Stimulated activated CD4-positive, alpha-beta T cell treated with anti-CD3 and anti-CD28 coated beads, TNF-alpha, amount 100 ng/mL, for 1 hour (primary cell): ENCODE measurements at regions not wholly inside any gene's neighbourhood (a gene's known extent, or its start where the extent isn't known, plus 50 kb on each side); places are given as distances from the start of the nearest gene placed in this dataset.

Source experiments
- DNase-seq, 3 donors: peaks; one replicate each; pipeline ENCODE4 v3.0.0-alpha.2; 2020; ENCODE audit warnings: low read depth in 3 of 3, low spot score in 1 of 3

GRCh38 chr16:86052115-86052670, 153.2 kb downstream of the IRF8 start:
- DNase-seq, result no peak

GRCh38 chr16:86052926-86053325, 154.0 kb downstream of the IRF8 start:
- DNase-seq, result no peak

GRCh38 chr16:86059253-86060171, 160.6 kb downstream of the IRF8 start:
- DNase-seq, result no peak

- DNase-seq, result no peak
Observed at GRCh38 chr16:86060381-86061317, 161.7 kb downstream of the IRF8 start.

DNA sequence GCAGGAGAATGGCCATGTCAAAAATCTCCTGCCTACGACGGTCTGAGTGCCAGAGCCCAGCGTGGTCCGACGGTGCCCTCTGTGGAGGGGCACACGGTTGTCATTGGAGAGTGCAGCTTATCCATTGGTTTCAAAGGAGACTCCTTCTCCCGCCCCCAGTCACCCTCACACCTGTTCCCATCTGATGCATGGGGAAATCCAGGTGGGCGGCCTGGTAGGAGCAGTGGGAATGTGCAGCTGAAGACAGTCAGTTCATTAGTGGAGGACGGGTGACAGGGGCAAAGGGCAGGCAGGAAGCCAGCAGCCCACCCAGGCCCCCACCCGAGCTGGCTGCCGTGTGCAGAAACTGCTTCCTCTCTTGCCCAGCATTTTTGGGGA, 162.3 kb downstream of the IRF8 start:
- no peak for DNase-seq

- DNase-seq, result no peak
Observed at GRCh38 chr16:86061721-86062120, 162.8 kb downstream of the IRF8 start.

DNA sequence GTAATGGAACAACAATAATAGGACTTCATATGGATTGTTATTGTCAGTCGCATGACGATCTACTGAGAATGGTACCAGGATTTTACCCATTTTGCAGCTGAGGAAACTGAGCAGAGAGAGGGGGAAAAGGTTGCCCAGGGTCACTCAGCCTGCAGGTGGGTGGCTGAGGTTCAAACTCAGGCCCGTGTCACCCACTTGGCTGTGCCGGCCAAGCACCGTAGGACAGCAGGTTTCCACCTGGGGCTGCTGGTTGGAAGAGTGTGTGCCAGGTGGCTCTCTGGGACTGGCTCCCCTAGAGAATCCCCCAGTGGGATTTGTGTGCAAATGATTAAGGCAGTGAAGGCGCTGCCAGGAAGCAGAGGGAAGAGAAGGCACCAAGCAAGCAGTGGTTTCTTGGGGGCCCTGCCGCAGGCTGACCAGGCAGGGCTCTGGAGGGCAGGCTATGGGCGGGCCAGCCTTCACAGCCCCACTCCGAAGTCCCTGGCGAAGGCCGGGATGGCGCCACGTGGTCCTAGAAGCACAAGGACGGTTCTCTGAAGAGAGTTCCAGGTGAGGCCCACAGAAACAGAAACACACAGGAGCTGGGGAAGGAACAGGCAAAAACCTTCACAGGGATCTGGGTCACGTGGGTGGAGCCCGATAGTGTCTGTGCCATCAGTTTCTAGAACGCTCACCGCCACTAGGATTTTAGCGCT, 163.5 kb downstream of the IRF8 start:
- no peak for DNase-seq

DNA sequence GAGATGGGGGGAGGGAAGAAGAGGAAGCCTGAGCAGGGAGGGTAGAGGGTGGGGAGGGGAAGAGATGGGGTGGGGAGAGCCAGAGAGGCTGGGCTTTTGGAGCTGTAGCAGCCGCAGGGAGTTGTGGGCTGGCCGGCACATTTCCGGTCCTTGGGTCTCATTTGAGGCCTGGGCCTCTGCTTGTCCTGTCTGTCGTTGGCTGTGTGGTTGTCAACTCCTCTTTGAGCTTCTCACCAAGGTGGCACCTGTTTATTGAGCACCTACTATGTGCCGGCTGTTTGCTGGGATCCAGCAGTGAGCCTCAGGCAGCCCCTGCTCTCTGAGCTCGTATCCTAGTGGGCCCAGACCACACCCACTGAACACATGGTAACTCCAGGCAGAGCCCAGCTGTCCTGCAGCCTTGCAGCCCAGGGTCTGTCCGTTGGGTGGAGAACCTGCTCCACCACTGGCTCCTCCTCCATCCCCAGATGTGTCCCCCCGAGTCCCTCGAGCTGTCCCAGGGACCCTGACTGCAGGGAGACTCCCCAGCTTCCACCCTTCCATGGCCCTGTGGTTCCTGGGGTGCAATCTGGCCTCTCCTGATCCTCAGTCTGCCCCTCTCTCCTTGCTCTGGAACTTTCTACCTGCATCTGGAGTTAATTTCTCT, 164.9 kb downstream of the IRF8 start:
- DNase-seq, result no peak

DNA sequence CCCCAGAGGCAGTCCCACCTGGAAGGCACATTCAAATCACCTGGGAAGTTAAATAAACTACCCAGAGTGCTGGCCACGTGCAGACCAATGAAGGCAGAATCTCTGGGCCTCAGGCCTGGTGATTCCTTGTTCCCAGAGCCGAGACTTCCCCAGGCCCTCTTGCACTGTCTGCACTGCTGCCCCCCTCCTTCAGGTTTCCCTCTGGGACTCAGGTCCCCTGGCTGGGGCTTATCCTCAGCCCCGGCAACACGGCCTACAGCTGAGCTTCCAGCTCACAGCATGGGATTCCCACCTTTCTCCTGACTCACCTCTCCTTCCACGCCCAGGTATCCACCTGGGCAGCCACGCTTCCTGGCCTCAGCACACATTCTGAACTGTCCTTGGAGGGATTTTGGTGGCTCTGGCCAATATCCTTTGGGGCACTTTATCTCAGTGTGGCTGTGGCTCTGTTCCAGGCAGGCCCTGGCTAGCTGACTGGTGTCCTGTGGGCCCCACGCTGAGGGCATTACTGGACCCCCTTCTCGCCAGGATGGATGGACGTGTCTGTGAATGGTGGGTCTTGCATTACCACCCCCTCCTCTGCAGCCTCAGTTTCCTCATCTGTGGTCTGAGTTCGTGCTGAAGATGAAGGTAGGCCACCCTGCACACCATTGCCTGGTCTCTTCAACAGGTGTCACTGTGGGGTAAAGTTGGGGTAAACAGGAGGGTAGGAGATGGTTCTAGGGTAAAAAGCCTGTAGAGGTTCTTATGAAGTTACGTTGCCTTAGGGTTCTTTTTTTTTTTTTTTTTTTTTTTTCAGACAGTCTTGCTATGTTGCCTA, 165.7 kb downstream of the IRF8 start:
- DNase-seq, result no peak

GRCh38 chr16:86065711-86066110, 166.7 kb downstream of the IRF8 start:
- DNase-seq, result no peak

- DNase-seq, result no peak
Observed at GRCh38 chr16:86066811-86067210, 167.8 kb downstream of the IRF8 start.

DNA sequence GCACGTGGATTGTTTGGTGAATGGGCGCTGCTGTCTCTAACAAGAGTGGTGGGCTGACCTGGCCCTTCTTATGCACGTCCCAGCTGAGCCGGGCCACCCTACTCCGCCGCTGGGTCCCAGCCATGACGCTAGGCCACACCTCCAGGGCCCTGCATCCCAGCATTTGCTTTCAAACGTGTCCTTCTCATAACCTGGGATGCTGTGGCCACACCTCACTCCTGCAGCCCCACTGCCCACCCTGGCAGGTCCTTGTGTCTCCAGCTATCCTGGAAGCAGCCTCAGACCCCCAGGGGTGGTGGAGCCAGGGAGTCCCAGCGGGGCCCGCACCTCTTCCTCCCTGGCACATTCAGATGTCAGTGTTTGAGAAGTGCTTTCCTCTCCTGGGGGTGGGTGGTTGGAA, 168.6 kb downstream of the IRF8 start:
- DNase-seq, result no peak

DNA sequence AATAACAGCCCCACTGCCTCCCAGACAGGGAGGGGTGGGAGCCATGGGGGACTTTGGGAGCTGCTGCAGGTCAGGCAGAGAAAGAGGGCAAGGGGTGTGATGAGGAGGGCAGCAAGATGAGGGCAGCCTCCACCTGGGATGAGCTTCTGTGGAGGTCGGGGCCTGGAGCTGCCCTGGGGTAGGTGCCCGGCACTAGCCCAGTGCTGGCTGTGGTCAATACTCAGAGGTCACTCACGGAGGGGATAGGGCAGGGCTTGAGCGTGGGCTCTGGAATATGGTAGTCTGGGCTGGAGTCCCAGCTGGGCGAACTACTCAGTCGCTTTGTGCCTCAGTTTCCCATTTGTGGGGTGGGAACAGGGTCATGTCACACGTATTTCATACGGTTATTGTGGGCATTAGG, 169.0 kb downstream of the IRF8 start:
- DNase-seq, result no peak

DNA sequence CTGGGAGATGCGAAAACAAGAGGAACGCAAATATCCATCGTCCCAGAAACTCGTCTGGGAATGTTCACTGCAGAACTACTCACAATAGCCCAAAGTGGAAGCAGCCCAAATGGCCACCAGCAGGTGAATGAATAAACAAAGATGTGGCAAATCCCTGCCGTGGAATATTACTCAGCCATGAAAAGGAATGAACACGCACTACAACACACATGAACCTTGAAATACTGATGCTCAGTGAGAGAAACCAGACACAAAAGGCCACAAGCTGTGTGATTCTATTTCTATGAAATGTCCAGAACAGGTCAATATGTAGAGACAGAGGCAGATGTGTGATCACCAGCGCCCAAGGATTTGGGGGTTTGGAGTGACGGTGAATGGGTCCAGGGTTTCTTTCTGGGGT, 169.8 kb downstream of the IRF8 start:
- DNase-seq, result no peak

DNA sequence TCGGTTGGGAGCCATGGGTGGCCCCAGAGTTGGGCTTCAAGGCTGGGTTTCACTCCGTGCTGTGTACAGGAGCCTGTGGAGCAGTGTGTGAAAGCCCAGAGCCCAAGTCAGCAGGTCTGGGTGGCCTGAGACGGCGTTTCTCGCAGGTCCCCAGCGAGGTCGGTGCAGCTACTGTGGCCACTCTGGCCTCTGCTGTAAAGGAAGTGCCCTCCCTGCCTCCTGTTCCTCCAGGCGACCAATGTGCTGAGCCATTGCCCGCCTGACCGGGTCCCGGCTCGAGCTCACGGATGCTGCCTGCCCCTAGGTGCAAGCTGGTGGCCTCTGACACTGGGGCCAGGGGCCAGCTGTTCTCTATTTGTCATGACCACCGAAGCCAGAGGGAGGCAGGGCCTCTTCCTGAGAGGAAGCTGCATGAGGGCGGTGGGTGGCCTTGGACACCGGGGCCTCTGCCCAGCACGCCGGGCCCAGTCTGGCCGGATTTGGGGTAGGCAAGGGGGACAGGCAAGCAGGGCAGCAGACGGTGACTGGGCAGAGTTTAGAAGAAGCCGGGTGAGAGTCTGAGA, 170.9 kb downstream of the IRF8 start:
- DNase-seq, result no peak

GRCh38 chr16:86070484-86070883, 171.5 kb downstream of the IRF8 start:
- DNase-seq, result no peak

DNA sequence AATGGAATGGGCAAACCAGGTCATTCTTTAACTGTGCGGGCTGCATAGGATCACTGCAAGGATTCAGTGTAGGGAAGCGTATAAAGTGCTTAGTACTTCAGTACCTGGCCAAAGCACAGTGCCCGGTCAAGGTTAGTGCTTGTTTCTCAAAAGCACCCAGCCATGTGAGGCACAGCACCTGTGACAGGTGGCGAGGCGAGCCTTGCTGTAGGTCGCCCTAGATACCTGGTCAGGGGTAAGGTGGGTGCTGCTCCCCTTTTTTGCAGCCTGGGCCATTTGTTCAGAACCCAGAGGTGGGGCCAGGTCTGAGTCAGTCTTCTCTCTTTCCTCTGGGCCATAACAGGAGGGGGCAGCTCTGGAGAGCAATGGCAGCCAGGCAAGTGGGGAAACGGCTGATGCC, 172.0 kb downstream of the IRF8 start:
- no peak for DNase-seq

- no peak for DNase-seq
Observed at GRCh38 chr16:86071611-86072240, 172.8 kb downstream of the IRF8 start.
